Keratinocyte (primary cell): ENCODE measurements at regions not wholly inside any gene's neighbourhood (a gene's known extent, or its start where the extent isn't known, plus 50 kb on each side); places are given as distances from the start of the nearest gene placed in this dataset.

Source experiments
- DNase-seq: peaks from one replicate; pipeline ENCODE4 v3.0.0-alpha.2; 2011; ENCODE audit warnings: low read depth, missing footprints, low spot score
- FAIRE-seq: peaks from 2 replicates; lab custom pipeline; 2011; peaks lifted over from hg19 to GRCh38; lab: Jason Lieb, UNC
- H2AFZ ChIP-seq: 2 replicates; pipeline ENCODE4 v1.6.0; 2012; ENCODE audit warnings: low read length, control low read depth, inconsistent platforms; ENCODE audit not compliant: control insufficient read depth
- H3K27ac ChIP-seq: 2 replicates; pipeline ENCODE4 v1.5.1; 2011; ENCODE audit warnings: low read length; ENCODE audit not compliant: control insufficient read depth, insufficient read depth
- H3K27me3 ChIP-seq: 3 replicates; pipeline ENCODE4 v1.6.0; 2011; ENCODE audit warnings: low read length; ENCODE audit not compliant: control insufficient read depth, insufficient read depth; ENCODE audit errors: extremely low read depth
- H3K36me3 ChIP-seq, 2 experiments: 2 replicates in 1 of 2; 3 replicates in 1 of 2; pipeline ENCODE4 v1.5.1; 2011; ENCODE audit warnings: low read length in 2 of 2, mild to moderate bottlenecking in 1 of 2; ENCODE audit not compliant: control insufficient read depth in 2 of 2, insufficient read depth in 2 of 2; ENCODE audit errors: extremely low read depth in 1 of 2
- H3K4me1 ChIP-seq: 3 replicates; pipeline ENCODE4 v1.5.1; 2011; ENCODE audit warnings: low read length; ENCODE audit not compliant: control insufficient read depth, insufficient read depth; ENCODE audit errors: extremely low read depth
- H3K4me2 ChIP-seq: 3 replicates; pipeline ENCODE4 v1.6.0; 2011; ENCODE audit warnings: low read depth, low read length; ENCODE audit not compliant: control insufficient read depth, insufficient read depth; ENCODE audit errors: extremely low read depth
- H3K4me3 ChIP-seq, 3 experiments: fragments of 200-600 bp in 1 of 3; sonication (generic) in 1 of 3; 2 replicates in 2 of 3; 3 replicates in 1 of 3; pipeline ENCODE4 v1.5.1; 2011 to 2016; ENCODE audit warnings: low read length in 3 of 3, mild to moderate bottlenecking in 3 of 3, control low read depth in 2 of 3, inconsistent platforms in 1 of 3, low read depth in 1 of 3, mixed read lengths in 1 of 3, mixed run types in 1 of 3, moderate library complexity in 1 of 3; ENCODE audit not compliant: control insufficient read depth in 2 of 3, insufficient read depth in 2 of 3; ENCODE audit errors: extremely low read depth in 1 of 3
- H3K79me2 ChIP-seq: 2 replicates; pipeline ENCODE4 v1.6.0; 2012; ENCODE audit warnings: low read length; ENCODE audit not compliant: control insufficient read depth, insufficient read depth
- H3K9ac ChIP-seq: 3 replicates; pipeline ENCODE4 v1.6.0; 2011; ENCODE audit warnings: low read length; ENCODE audit not compliant: control insufficient read depth, insufficient read depth; ENCODE audit errors: extremely low read depth
- H3K9me1 ChIP-seq: 3 replicates; pipeline ENCODE4 v1.6.0; 2011; ENCODE audit warnings: low read length; ENCODE audit not compliant: control insufficient read depth, insufficient read depth; ENCODE audit errors: extremely low read depth
- H3K9me3 ChIP-seq: 2 replicates; pipeline ENCODE4 v1.5.1; 2012; ENCODE audit warnings: low read depth, low read length; ENCODE audit not compliant: control insufficient read depth
- H4K20me1 ChIP-seq: 3 replicates; pipeline ENCODE4 v1.6.0; 2011; ENCODE audit warnings: low read length; ENCODE audit not compliant: control insufficient read depth, insufficient read depth; ENCODE audit errors: extremely low read depth
- CTCF ChIP-seq, 3 experiments: IDR thresholded peaks in 1 of 3; conservative IDR thresholded peaks in 1 of 3; optimal IDR thresholded peaks in 1 of 3; 2 replicates in 2 of 3; 3 replicates in 1 of 3; pipeline versions ENCODE3 to v1.5.1; 2011; ENCODE audit warnings: low read length in 3 of 3, mild to moderate bottlenecking in 3 of 3, moderate library complexity in 2 of 3, control low read depth in 1 of 3, inconsistent platforms in 1 of 3; ENCODE audit not compliant: insufficient read depth in 2 of 3; ENCODE audit errors: extremely low read depth in 1 of 3
- EZH2 ChIP-seq: IDR thresholded peaks from one replicate; pipeline ENCODE4 v1.6.1; 2012; ENCODE audit warnings: inconsistent platforms, mild to moderate bottlenecking, low read length, moderate library complexity
- dilution Hi-C: fragments of 300-500 bp; cut with MboI; formaldehyde crosslinking; loops from one replicate; pipeline ENCODE4 v1.7.0; 2020; ENCODE audit warnings: low sequenced_read_pairs; ENCODE audit not compliant: extremely low pct_ligation_motif_present

- Histone ChIP-seq H3K36me3 (no peaks in the 10 kb centered on the region), H3K4me1 (peaks cover 20% of the 10 kb centered on the region), H3K9me1 (no peaks in the 10 kb centered on the region), H3K27ac (no peak overlapping the region), H4K20me1 (no peaks in the 10 kb centered on the region), H3K9ac (no peak overlapping the region), H3K27me3 (no peaks in the 10 kb centered on the region), H3K9me3 (no peaks in the 10 kb centered on the region), H2AFZ (no peak overlapping the region), H3K4me2 (no peak overlapping the region), H3K79me2 (no peaks in the 10 kb centered on the region), H3K4me3 (no peak overlapping the region)
- FAIRE-seq, result no peak
- dilution Hi-C loops, result no loop called here
- DNase-seq, result no peak
- TF ChIP-seq EZH2 (no peak), CTCF (optimal IDR thresholded peaks at IDR 0.05 in 1 of 3, IDR thresholded peaks at IDR 0.05 in 1 of 3, conservative IDR thresholded peaks at IDR 0.05 in 1 of 3; ENCODE audit: extremely low read depth in 1 of 3, insufficient read depth in 2 of 3, low read length in 3 of 3) (no peak)
Measured at GRCh38 chr18:51610481-51610880, 413.0 kb upstream of the MEX3C start.

GRCh38 chr18:51611326-51611725, 413.8 kb upstream of the MEX3C start:
- dilution Hi-C loops, result no loop called here
- DNase-seq (no peak), FAIRE-seq (no peak)
- H3K79me2 ChIP-seq, result no peaks in the 10 kb centered on the region
- no peak overlapping the region for H2AFZ ChIP-seq
- no peak overlapping the region for H3K9ac ChIP-seq
- H3K4me2 ChIP-seq, result no peak overlapping the region
- no peak overlapping the region for H3K4me3 ChIP-seq
- H4K20me1 ChIP-seq, result no peaks in the 10 kb centered on the region
- peaks cover 29% of the 10 kb centered on the region for H3K4me1 ChIP-seq
- no peak for TF ChIP-seq EZH2
- no peak for TF ChIP-seq CTCF (optimal IDR thresholded peaks at IDR 0.05 in 1 of 3, IDR thresholded peaks at IDR 0.05 in 1 of 3, conservative IDR thresholded peaks at IDR 0.05 in 1 of 3; ENCODE audit: extremely low read depth in 1 of 3, insufficient read depth in 2 of 3, low read length in 3 of 3)
- no peaks in the 10 kb centered on the region for H3K9me1 ChIP-seq
- H3K36me3 ChIP-seq, result no peaks in the 10 kb centered on the region
- no peaks in the 10 kb centered on the region for H3K9me3 ChIP-seq
- no peak overlapping the region for H3K27ac ChIP-seq
- H3K27me3 ChIP-seq, result no peaks in the 10 kb centered on the region
